ENCODE measurements at regions not wholly inside any gene's neighbourhood (a gene's known extent, or its start where the extent isn't known, plus 50 kb on each side); places are given as distances from the start of the nearest gene placed in this dataset.

DNA sequence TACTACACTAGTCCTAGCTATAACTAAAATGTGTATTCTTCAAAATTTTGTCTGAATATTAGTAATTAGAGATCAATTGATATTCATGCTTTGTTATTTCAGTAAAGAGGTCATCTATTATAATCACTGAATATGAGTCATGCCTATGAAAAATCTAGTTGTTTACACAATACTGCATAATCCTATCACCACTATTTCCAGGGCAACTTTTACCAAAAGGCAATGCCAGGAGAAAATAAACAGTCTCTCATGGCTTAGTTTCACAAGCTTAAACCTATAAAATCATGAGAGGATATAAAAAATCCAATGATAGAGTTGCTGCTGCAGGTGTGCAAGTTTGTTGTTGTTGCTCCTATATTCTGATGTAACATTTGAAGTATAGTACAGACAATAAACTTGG, 149.9 kb upstream of the COL1A2 start:
- TF ChIP-seq, protein P1, sequence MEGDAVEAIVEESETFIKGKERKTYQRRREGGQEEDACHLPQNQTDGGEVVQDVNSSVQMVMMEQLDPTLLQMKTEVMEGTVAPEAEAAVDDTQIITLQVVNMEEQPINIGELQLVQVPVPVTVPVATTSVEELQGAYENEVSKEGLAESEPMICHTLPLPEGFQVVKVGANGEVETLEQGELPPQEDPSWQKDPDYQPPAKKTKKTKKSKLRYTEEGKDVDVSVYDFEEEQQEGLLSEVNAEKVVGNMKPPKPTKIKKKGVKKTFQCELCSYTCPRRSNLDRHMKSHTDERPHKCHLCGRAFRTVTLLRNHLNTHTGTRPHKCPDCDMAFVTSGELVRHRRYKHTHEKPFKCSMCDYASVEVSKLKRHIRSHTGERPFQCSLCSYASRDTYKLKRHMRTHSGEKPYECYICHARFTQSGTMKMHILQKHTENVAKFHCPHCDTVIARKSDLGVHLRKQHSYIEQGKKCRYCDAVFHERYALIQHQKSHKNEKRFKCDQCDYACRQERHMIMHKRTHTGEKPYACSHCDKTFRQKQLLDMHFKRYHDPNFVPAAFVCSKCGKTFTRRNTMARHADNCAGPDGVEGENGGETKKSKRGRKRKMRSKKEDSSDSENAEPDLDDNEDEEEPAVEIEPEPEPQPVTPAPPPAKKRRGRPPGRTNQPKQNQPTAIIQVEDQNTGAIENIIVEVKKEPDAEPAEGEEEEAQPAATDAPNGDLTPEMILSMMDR (IDR thresholded peaks at IDR 0.05), result no peak
- ChIA-PET POLR2A (no interaction called here), CTCF (no interaction called here)
- no peak overlapping the region for H3K4me3 Mint-ChIP-seq
- no peaks in the 10 kb centered on the region for H3K9me3 Mint-ChIP-seq
- H3K36me3 Mint-ChIP-seq (ENCODE audit: low read depth), result no peaks in the 10 kb centered on the region
- H3K27me3 Mint-ChIP-seq, result peaks cover 5% of the 10 kb centered on the region
- DNase-seq (no peak), ATAC-seq (ENCODE audit: low read depth) (no peak)
- intact Hi-C loops (cut with micrococcal nuclease), result no loop called here
- H3K4me1 Mint-ChIP-seq, result no peaks in the 10 kb centered on the region
- H3K27ac Mint-ChIP-seq, result no peak overlapping the region

DNA sequence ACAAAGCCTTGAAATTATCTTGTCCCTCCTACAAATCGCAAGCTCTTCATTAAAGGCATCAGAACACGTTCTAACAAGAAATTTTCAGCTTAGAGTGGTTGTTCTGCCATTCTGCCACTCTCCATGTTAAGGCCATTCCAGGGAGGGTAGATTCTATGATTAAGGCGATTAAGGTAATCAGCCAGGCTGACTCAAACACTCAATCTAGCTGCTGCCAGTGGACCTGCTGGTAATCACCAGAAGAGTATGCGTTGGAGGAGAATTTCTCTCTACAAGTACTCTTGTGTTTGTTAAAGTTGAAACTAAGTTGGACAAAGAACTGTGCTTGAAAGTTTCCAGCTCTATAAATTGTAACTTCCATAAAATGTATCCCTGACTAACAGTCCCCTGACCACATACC, 149.2 kb upstream of the COL1A2 start:
- Mint-ChIP-seq H3K27me3 (peaks cover 5% of the 10 kb centered on the region), H3K4me3 (no peak overlapping the region), H3K27ac (no peak overlapping the region), H3K9me3 (no peaks in the 10 kb centered on the region), H3K4me1 (no peaks in the 10 kb centered on the region), H3K36me3 (ENCODE audit: low read depth) (no peaks in the 10 kb centered on the region)
- DNase-seq (no peak), ATAC-seq (ENCODE audit: low read depth) (no peak)
- ChIA-PET POLR2A (no interaction called here), CTCF (no interaction called here)
- intact Hi-C loops (cut with micrococcal nuclease), result no loop called here
- TF ChIP-seq, protein P1 (IDR thresholded peaks at IDR 0.05), result no peak

DNA sequence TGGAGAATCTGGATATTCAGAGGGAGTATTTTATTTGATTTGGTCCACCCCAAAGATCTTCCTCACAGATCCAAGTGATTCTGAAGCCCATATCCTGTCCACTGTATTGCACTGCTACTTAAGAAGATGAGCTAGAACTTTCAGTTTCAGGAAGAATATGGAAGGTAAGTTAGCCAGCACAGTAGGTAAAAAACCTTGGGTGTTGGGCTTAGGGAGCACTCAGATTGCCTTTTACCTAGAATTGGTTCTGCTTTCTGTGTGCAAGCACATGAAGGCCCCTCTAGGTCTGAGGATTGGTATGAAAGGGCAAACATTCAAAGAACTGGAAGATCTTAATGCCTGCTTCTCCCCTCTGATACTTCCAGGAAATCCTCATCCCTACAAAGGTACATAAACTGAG, 146.7 kb upstream of the COL1A2 start:
- POLR2A ChIA-PET, result no interaction called here
- ATAC-seq (ENCODE audit: low read depth) (no peak), DNase-seq (no peak)
- Mint-ChIP-seq H3K4me3 (no peak overlapping the region), H3K4me1 (no peaks in the 10 kb centered on the region), H3K27me3 (peaks cover 5% of the 10 kb centered on the region), H3K9me3 (no peaks in the 10 kb centered on the region), H3K36me3 (ENCODE audit: low read depth) (no peaks in the 10 kb centered on the region), H3K27ac (no peak overlapping the region)
- intact Hi-C loops (cut with micrococcal nuclease), result no loop called here
- TF ChIP-seq, protein P1 (IDR thresholded peaks at IDR 0.05), result no peak
- CTCF ChIA-PET, result no interaction called here

DNA sequence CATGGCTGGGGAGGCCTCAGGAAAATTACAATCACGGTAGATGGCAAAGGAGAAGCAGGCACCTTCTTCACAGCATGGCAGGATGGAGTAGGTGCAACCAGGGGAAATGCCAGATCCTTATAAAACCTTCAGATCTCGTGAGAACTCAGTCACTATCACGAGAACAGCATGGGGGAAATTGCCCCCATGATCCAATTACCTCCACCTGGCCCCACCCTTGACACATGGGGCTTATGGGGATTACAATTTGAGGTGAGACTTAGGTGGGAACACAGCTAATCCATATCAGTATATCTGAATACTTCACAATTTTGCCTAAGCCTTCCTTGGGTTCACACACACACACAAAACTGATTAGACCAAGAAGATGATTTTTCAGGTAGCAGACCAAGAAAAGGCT, 145.1 kb upstream of the COL1A2 start:
- ChIA-PET POLR2A (interaction anchor here (0.6 kb wide), 1 partner anchor 9 kb away, joined by 5 read pairs; no protein-coding TSS in a partner anchor), CTCF (no interaction called here)
- intact Hi-C loops (cut with micrococcal nuclease), result no loop called here
- no peak overlapping the region for H3K27ac Mint-ChIP-seq
- H3K27me3 Mint-ChIP-seq, result peaks cover 5% of the 10 kb centered on the region
- H3K4me1 Mint-ChIP-seq, result no peaks in the 10 kb centered on the region
- no peaks in the 10 kb centered on the region for H3K36me3 Mint-ChIP-seq (ENCODE audit: low read depth)
- TF ChIP-seq, protein P1 (IDR thresholded peaks at IDR 0.05), result no peak
- no peak for ATAC-seq (ENCODE audit: low read depth)
- H3K4me3 Mint-ChIP-seq, result no peak overlapping the region
- H3K9me3 Mint-ChIP-seq, result no peaks in the 10 kb centered on the region
- DNase-seq, result no peak

DNA sequence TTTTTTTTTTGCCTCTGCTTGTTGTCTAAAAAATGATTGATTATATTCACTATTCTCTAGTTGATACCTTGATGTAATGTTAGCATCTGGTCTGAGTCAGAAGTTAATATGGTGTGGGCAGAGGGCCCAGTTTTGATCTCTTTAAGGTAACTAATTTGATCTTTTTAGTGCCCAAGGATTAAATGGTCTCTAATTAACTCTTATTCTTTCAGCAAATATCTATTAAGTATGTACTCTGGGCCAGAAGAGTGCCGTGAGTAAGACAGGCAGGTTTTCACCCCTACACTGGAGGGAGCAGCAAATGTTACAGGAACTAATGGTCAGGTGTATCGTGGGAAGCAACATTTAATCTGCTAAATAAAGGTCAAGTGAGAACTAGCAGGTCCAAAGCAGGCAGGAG, 144.6 kb upstream of the COL1A2 start:
- TF ChIP-seq, protein P1 (IDR thresholded peaks at IDR 0.05), result no peak
- Mint-ChIP-seq H3K9me3 (no peaks in the 10 kb centered on the region), H3K27ac (no peak overlapping the region), H3K4me3 (no peak overlapping the region), H3K27me3 (peaks cover 3% of the 10 kb centered on the region), H3K36me3 (ENCODE audit: low read depth) (no peaks in the 10 kb centered on the region), H3K4me1 (no peaks in the 10 kb centered on the region)
- intact Hi-C loops (cut with micrococcal nuclease), result no loop called here
- ChIA-PET POLR2A (no interaction called here), CTCF (no interaction called here)
- DNase-seq, result no peak
- no peak for ATAC-seq (ENCODE audit: low read depth)
